Neural crest cell (in vitro differentiated cells): ENCODE measurements at regions not wholly inside any gene's neighbourhood (a gene's known extent, or its start where the extent isn't known, plus 50 kb on each side); places are given as distances from the start of the nearest gene placed in this dataset.
A peak's percentile ranks its signal among the peaks of the same experiment; 100 is the strongest.

Experiments
- DNase-seq: peaks from one replicate; pipeline ENCODE4 v3.0.0; 2021; ENCODE audit warnings: low read depth, mixed read lengths, low spot score
- H3K27ac Mint-ChIP-seq: one replicate; pipeline ENCODE4 v1.8.0; 2021; ENCODE audit warnings: mild to moderate bottlenecking, mixed read lengths; ENCODE audit not compliant: unreplicated experiment
- H3K27me3 Mint-ChIP-seq: 2 replicates; pipeline ENCODE4 v1.8.0; 2021; ENCODE audit warnings: low read depth, mild to moderate bottlenecking, mixed read lengths
- H3K36me3 Mint-ChIP-seq: 2 replicates; pipeline ENCODE4 v1.8.0; 2021; ENCODE audit warnings: low read depth, mild to moderate bottlenecking, mixed read lengths
- H3K4me1 Mint-ChIP-seq: 2 replicates; pipeline ENCODE4 v1.8.0; 2021; ENCODE audit warnings: mixed read lengths
- H3K4me3 Mint-ChIP-seq: one replicate; pipeline ENCODE4 v1.8.0; 2021; ENCODE audit warnings: mild to moderate bottlenecking, mixed read lengths
- H3K9me3 Mint-ChIP-seq: 2 replicates; pipeline ENCODE4 v1.8.0; 2021; ENCODE audit warnings: mixed read lengths
- CTCF ChIP-seq: fragments of 200-600 bp; sonication (generic); conservative IDR thresholded peaks from 2 replicates; pipeline ENCODE4 v1.5.0; 2021; ENCODE audit warnings: antibody characterized with exemption, mild to moderate bottlenecking

DNA sequence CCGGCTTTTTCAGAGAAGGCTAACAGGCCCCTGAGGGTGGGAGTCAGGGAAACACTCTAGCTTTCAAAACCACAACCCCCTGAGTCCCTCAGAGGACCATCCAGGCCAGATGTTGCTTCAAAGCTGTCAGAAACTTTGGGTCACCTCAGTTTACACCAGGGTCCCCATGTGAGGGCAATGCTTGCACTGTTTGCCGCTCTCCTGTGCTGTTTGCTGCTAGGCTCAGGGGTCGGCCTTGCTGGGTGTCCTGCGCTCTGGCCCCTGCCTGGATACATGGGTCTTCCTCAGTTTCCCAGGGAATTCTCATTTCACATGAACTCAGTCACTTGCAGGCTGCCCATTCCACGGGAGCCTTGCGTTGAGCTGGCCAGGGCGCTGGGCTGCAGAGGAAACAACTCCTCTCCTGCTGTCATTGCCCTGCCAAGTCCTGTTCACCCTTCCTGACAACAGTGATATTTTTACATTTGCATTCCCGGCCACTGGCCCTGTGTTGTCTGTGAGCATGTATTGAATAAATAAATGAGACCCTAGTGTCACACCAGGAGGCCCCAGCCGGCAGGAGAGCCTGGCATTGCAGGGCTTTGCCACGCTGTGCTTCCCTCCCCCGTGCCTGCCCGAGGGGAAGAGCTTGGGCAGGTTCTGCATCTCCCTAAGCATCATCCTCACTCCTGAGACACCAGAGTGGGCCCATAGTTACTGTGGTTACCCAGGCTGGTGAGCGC is 73.2 kb upstream of the RAB6C start:
- no peak for DNase-seq
- TF ChIP-seq CTCF: no peak

GRCh38 chr2:129906861-129907235 is 72.6 kb upstream of the RAB6C start:
- Mint-ChIP-seq H3K36me3 (no peaks in the 10 kb centered on the region), H3K4me3 (no peak overlapping the region), H3K4me1 (no peaks in the 10 kb centered on the region), H3K27me3 (no peaks in the 10 kb centered on the region), H3K27ac (peak overlapping the region; percentile 38), H3K9me3 (no peaks in the 10 kb centered on the region)
- TF ChIP-seq CTCF: no peak
- no peak for DNase-seq

More for the DNA sequence above, 73.2 kb upstream of the RAB6C start:
- Mint-ChIP-seq H3K27ac (no peak overlapping the region), H3K27me3 (no peaks in the 10 kb centered on the region), H3K4me1 (no peaks in the 10 kb centered on the region), H3K36me3 (no peaks in the 10 kb centered on the region), H3K9me3 (no peaks in the 10 kb centered on the region), H3K4me3 (no peak overlapping the region)

DNA sequence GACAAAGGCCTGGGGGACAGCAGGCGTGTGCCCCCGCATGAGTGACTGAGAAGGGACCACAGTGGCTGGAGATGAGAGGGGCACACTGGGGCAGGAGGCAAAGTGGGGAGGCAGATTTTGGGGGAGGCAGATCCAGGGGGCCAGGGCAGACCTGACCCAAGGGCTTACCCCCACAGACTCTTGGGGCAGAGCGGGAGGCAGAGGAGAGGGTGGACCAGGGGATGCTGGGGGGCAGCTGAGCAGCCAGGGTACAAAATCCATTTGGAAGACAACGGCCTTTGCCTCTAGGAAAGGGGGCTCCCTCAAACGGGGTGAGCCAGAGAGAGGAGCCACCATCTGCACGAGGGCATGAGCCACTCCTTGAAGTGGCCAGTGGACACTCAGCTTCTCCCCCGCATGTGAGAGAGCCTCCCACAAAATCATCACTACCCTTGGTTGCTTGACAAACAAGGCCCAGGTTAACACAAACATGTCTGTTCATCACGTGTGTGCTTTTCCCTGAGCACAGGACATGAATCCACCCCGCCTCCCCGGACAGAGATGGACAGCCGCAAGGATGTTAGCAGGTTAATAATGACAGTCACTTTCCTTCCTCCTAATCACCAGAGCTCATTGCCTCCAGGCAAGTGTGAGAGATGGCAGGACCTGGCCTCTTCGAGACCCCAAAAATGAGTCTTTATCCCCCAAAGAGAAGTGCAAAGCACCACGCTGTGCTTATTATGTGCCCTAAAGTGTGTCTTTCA is 72.0 kb upstream of the RAB6C start:
- Mint-ChIP-seq H3K27ac (peak overlapping the region; percentile 38), H3K27me3 (no peaks in the 10 kb centered on the region), H3K36me3 (no peaks in the 10 kb centered on the region), H3K4me1 (no peaks in the 10 kb centered on the region), H3K9me3 (no peaks in the 10 kb centered on the region), H3K4me3 (no peak overlapping the region)
- DNase-seq: no peak
- no peak for TF ChIP-seq CTCF

DNA sequence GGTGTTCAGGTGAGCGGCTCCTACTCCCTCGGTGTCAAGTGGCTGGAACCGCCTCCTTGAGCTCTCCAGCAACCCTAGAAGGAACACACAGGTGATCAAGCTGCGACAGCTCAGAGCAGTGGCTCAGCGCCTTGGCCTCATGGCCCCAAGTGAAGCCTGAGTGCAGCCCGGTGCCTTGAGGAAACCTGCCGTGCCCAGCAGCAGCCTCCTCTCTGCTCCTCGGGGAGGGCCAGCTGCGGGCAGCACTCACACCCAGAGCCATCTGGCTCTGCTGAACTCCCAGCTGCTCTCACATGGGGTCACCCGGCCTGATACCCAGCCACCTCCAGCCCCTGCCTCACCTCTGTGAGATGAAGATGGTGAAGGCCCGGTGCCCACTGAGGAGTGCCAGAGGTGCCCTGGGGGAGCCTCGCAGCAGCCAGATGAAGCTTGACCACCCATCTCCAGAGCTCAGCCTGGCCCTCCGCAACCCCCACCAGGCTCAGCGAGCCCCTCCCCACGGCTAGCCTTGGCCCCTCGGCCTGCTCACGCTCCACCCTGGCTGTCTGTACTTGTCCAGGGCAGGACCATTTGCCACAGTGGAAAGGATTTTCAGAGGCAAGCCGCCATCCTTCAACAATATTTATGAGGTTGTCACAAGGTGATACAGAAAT is 70.6 kb upstream of the RAB6C start:
- no peak for DNase-seq
- Mint-ChIP-seq H3K27ac (no peak overlapping the region), H3K36me3 (no peaks in the 10 kb centered on the region), H3K9me3 (no peaks in the 10 kb centered on the region), H3K27me3 (no peaks in the 10 kb centered on the region), H3K4me3 (no peak overlapping the region), H3K4me1 (no peaks in the 10 kb centered on the region)
- TF ChIP-seq CTCF: no peak

GRCh38 chr2:129909651-129910418 is 69.6 kb upstream of the RAB6C start:
- H3K4me1 Mint-ChIP-seq: no peaks in the 10 kb centered on the region
- DNase-seq: no peak
- no peaks in the 10 kb centered on the region for H3K36me3 Mint-ChIP-seq
- no peaks in the 10 kb centered on the region for H3K9me3 Mint-ChIP-seq
- no peak overlapping the region for H3K27ac Mint-ChIP-seq
- no peak overlapping the region for H3K4me3 Mint-ChIP-seq
- H3K27me3 Mint-ChIP-seq: no peaks in the 10 kb centered on the region
- TF ChIP-seq CTCF: no peak
